ENCODE measurements at regions not wholly inside any gene's neighbourhood (a gene's known extent, or its start where the extent isn't known, plus 50 kb on each side); places are given as distances from the start of the nearest gene placed in this dataset.

- no peak overlapping the region for H3K4me2 ChIP-seq (ENCODE audit: low read length)
- H3K9ac ChIP-seq = no peak overlapping the region
- H3K9me3 ChIP-seq (ENCODE audit: control insufficient read depth, low read length) = no peaks in the 10 kb centered on the region
- no peaks in the 10 kb centered on the region for H3K36me3 ChIP-seq (ENCODE audit: control insufficient read depth, insufficient read depth, low read length)
- TF ChIP-seq CTCF (IDR thresholded peaks at IDR 0.05) = no peak
- no peak overlapping the region for H3K4me3 ChIP-seq (ENCODE audit: low read depth, low read length)
- no peaks in the 10 kb centered on the region for H3K79me2 ChIP-seq
- H3K4me1 ChIP-seq = no peaks in the 10 kb centered on the region
- H3K27ac ChIP-seq = no peak overlapping the region
- H3K27me3 ChIP-seq (ENCODE audit: control insufficient read depth, insufficient read depth, low read length) = no peaks in the 10 kb centered on the region
- H2AFZ ChIP-seq = no peak overlapping the region
Measured at GRCh38 chr12:72723732-72724131, 451.6 kb downstream of the TRHDE start.

- H3K4me1 ChIP-seq = no peaks in the 10 kb centered on the region
- H3K79me2 ChIP-seq = no peaks in the 10 kb centered on the region
- no peak overlapping the region for H3K9ac ChIP-seq
- no peaks in the 10 kb centered on the region for H3K9me3 ChIP-seq (ENCODE audit: control insufficient read depth, low read length)
- H3K27me3 ChIP-seq (ENCODE audit: control insufficient read depth, insufficient read depth, low read length) = no peaks in the 10 kb centered on the region
- H2AFZ ChIP-seq = no peak overlapping the region
- H3K4me3 ChIP-seq (ENCODE audit: low read depth, low read length) = no peak overlapping the region
- H3K36me3 ChIP-seq (ENCODE audit: control insufficient read depth, insufficient read depth, low read length) = no peaks in the 10 kb centered on the region
- H3K4me2 ChIP-seq (ENCODE audit: low read length) = no peak overlapping the region
- no peak overlapping the region for H3K27ac ChIP-seq
- TF ChIP-seq CTCF (IDR thresholded peaks at IDR 0.05) = no peak
Measured at GRCh38 chr12:72729451-72730010, 457.4 kb downstream of the TRHDE start.

- Histone ChIP-seq H3K79me2 (no peaks in the 10 kb centered on the region), H3K4me3 (ENCODE audit: low read depth, low read length) (no peak overlapping the region), H3K36me3 (ENCODE audit: control insufficient read depth, insufficient read depth, low read length) (no peaks in the 10 kb centered on the region), H2AFZ (no peak overlapping the region), H3K27ac (no peak overlapping the region), H3K4me2 (ENCODE audit: low read length) (no peak overlapping the region), H3K4me1 (no peaks in the 10 kb centered on the region), H3K9me3 (ENCODE audit: control insufficient read depth, low read length) (no peaks in the 10 kb centered on the region), H3K9ac (no peak overlapping the region), H3K27me3 (ENCODE audit: control insufficient read depth, insufficient read depth, low read length) (no peaks in the 10 kb centered on the region)
- no peak for TF ChIP-seq CTCF (IDR thresholded peaks at IDR 0.05)
Measured at GRCh38 chr12:72734581-72734980, 462.4 kb downstream of the TRHDE start.

GRCh38 chr12:72738811-72739210, 466.6 kb downstream of the TRHDE start:
- no peaks in the 10 kb centered on the region for H3K4me1 ChIP-seq
- no peak for TF ChIP-seq CTCF (IDR thresholded peaks at IDR 0.05)
- no peak overlapping the region for H3K9ac ChIP-seq
- H3K27me3 ChIP-seq (ENCODE audit: control insufficient read depth, insufficient read depth, low read length) = no peaks in the 10 kb centered on the region
- H3K27ac ChIP-seq = no peak overlapping the region
- no peaks in the 10 kb centered on the region for H3K9me3 ChIP-seq (ENCODE audit: control insufficient read depth, low read length)
- H2AFZ ChIP-seq = no peak overlapping the region
- H3K79me2 ChIP-seq = no peaks in the 10 kb centered on the region
- no peaks in the 10 kb centered on the region for H3K36me3 ChIP-seq (ENCODE audit: control insufficient read depth, insufficient read depth, low read length)
- H3K4me2 ChIP-seq (ENCODE audit: low read length) = no peak overlapping the region
- H3K4me3 ChIP-seq (ENCODE audit: low read depth, low read length) = no peak overlapping the region

GRCh38 chr12:72740064-72740463, 467.9 kb downstream of the TRHDE start:
- H3K4me3 ChIP-seq (ENCODE audit: low read depth, low read length) = no peak overlapping the region

More at GRCh38 chr12:72740064-72740463, 467.9 kb downstream of the TRHDE start:
- TF ChIP-seq CTCF (IDR thresholded peaks at IDR 0.05) = no peak
- H3K79me2 ChIP-seq = no peaks in the 10 kb centered on the region
- H2AFZ ChIP-seq = no peak overlapping the region
- no peaks in the 10 kb centered on the region for H3K27me3 ChIP-seq (ENCODE audit: control insufficient read depth, insufficient read depth, low read length)
- H3K4me1 ChIP-seq = no peaks in the 10 kb centered on the region
- no peak overlapping the region for H3K9ac ChIP-seq
- no peak overlapping the region for H3K4me2 ChIP-seq (ENCODE audit: low read length)
- no peaks in the 10 kb centered on the region for H3K36me3 ChIP-seq (ENCODE audit: control insufficient read depth, insufficient read depth, low read length)
- no peak overlapping the region for H3K27ac ChIP-seq
- H3K9me3 ChIP-seq (ENCODE audit: control insufficient read depth, low read length) = no peaks in the 10 kb centered on the region
